IMR-90 (cell line): ENCODE measurements at regions not wholly inside any gene's neighbourhood (a gene's known extent, or its start where the extent isn't known, plus 50 kb on each side); places are given as distances from the start of the nearest gene placed in this dataset.

ENCODE experiments used
- ATAC-seq: fragments of 200-7000 bp; cut with Tn5 transposase; 2 replicates; pipeline ENCODE4 v1.9.1; 2020; ENCODE audit warnings: low read depth, mild to moderate bottlenecking, moderate library complexity
- BruUV-seq: library from RNA; stranded (reverse); fragments of 400-500 nt; replicated peaks from 2 replicates; lab custom pipeline; 2021; lab: Mats Ljungman, UMichigan
- CTCF ChIA-PET: fragments of 300-600 bp; formaldehyde crosslinking; extraction: SDS; loops from one replicate; lab custom pipeline; 2021; ENCODE audit warnings: antibody characterized with exemption; lab: Yijun Ruan, JAX
- POLR2A ChIA-PET: fragments of 300-600 bp; sonication (Branson Sonifier 250); formaldehyde crosslinking; loops from one replicate; lab custom pipeline; 2022; ENCODE audit warnings: antibody characterized with exemption; ENCODE audit not compliant: unreplicated experiment; lab: Charles Lee
- DNase-seq: peaks from one replicate; pipeline ENCODE4 v3.0.0; 2013
- H2AFZ ChIP-seq: replicated peaks from 2 replicates; pipeline ENCODE3; 2013; ENCODE audit warnings: low read length, mild to moderate bottlenecking; ENCODE audit not compliant: poor library complexity
- H2AK5ac ChIP-seq: 2 replicates; pipeline ENCODE4 v1.6.1; 2013; ENCODE audit warnings: low read depth, low read length, inconsistent platforms
- H2AK9ac ChIP-seq: replicated peaks from 2 replicates; pipeline ENCODE3; 2013; ENCODE audit warnings: mild to moderate bottlenecking, low read depth, low read length, moderate library complexity; ENCODE audit not compliant: poor library complexity
- H2BK120ac ChIP-seq: 2 replicates; pipeline ENCODE4 v1.6.1; 2013; ENCODE audit warnings: low read depth, low read length, inconsistent platforms
- H2BK15ac ChIP-seq: 3 replicates; pipeline ENCODE4 v1.6.1; 2013; ENCODE audit warnings: low read depth, low read length, inconsistent platforms
- H2BK20ac ChIP-seq: 2 replicates; pipeline ENCODE4 v1.6.1; 2013; ENCODE audit warnings: low read depth, mild to moderate bottlenecking, inconsistent platforms, low read length, moderate library complexity
- H2BK5ac ChIP-seq: 2 replicates; pipeline ENCODE4 v1.6.1; 2013; ENCODE audit warnings: mild to moderate bottlenecking, low read depth, low read length, inconsistent platforms; ENCODE audit not compliant: poor library complexity, severe bottlenecking
- H3K14ac ChIP-seq: replicated peaks from 2 replicates; pipeline ENCODE4 v1.6.1; 2013; ENCODE audit warnings: low read depth, low read length, inconsistent platforms
- H3K18ac ChIP-seq: 2 replicates; pipeline ENCODE4 v1.6.1; 2013; ENCODE audit warnings: low read depth, low read length, control low read depth
- H3K23ac ChIP-seq: 2 replicates; pipeline ENCODE4 v1.6.1; 2013; ENCODE audit warnings: low read depth, low read length, inconsistent platforms
- H3K27ac ChIP-seq: 2 replicates; pipeline ENCODE4 v1.5.1; 2013; ENCODE audit warnings: mild to moderate bottlenecking, control low read depth, low read length; ENCODE audit not compliant: insufficient read depth
- H3K27me3 ChIP-seq: 2 replicates; pipeline ENCODE4 v1.6.1; 2013; ENCODE audit warnings: low read length; ENCODE audit not compliant: control insufficient read depth, insufficient read depth
- H3K36me3 ChIP-seq: 2 replicates; pipeline ENCODE4 v1.6.1; 2013; ENCODE audit warnings: low read length, mixed read lengths; ENCODE audit not compliant: control insufficient read depth, insufficient read depth
- H3K4ac ChIP-seq: 2 replicates; pipeline ENCODE4 v1.6.1; 2013; ENCODE audit warnings: low read depth, low read length, inconsistent platforms
- H3K4me1 ChIP-seq: 2 replicates; pipeline ENCODE4 v1.6.1; 2013; ENCODE audit warnings: low read length, mixed read lengths; ENCODE audit not compliant: control insufficient read depth, insufficient read depth
- H3K4me2 ChIP-seq: 2 replicates; pipeline ENCODE4 v1.6.1; 2013; ENCODE audit warnings: low read depth, mild to moderate bottlenecking, control low read depth, low read length, moderate library complexity
- H3K4me3 ChIP-seq: 2 replicates; pipeline ENCODE4 v1.5.1; 2013; ENCODE audit warnings: low read depth, mild to moderate bottlenecking, control low read depth, low read length, moderate library complexity; ENCODE audit not compliant: insufficient read depth
- H3K56ac ChIP-seq: 2 replicates; pipeline ENCODE4 v1.6.1; 2013; ENCODE audit warnings: low read length, inconsistent platforms; ENCODE audit not compliant: insufficient read depth; ENCODE audit errors: extremely low read depth
- H3K79me1 ChIP-seq, 2 experiments: 2 replicates each; pipeline ENCODE4 v1.6.1; 2013; ENCODE audit warnings: low read length in 2 of 2, inconsistent platforms in 1 of 2, low read depth in 1 of 2
- H3K9ac ChIP-seq: 2 replicates; pipeline ENCODE4 v1.6.1; 2013; ENCODE audit warnings: low read depth, low read length, control low read depth
- H3K9me1 ChIP-seq: 2 replicates; pipeline ENCODE4 v1.6.1; 2013; ENCODE audit warnings: low read length, inconsistent platforms; ENCODE audit not compliant: insufficient read depth
- H3K9me3 ChIP-seq: 2 replicates; pipeline ENCODE4 v1.6.1; 2013; ENCODE audit warnings: low read length; ENCODE audit not compliant: control insufficient read depth, insufficient read depth
- H4K20me1 ChIP-seq: 2 replicates; pipeline ENCODE4 v1.6.1; 2013; ENCODE audit warnings: low read length, inconsistent platforms; ENCODE audit not compliant: insufficient read depth
- H4K5ac ChIP-seq: 2 replicates; pipeline ENCODE4 v1.6.1; 2013; ENCODE audit warnings: mild to moderate bottlenecking, low read depth, low read length, control low read depth
- H4K8ac ChIP-seq, 2 experiments: 2 replicates each; pipeline ENCODE4 v1.6.1; 2013; ENCODE audit warnings: low read depth in 2 of 2, low read length in 2 of 2, control low read depth in 1 of 2, inconsistent platforms in 1 of 2
- H4K91ac ChIP-seq: 2 replicates; pipeline ENCODE4 v1.6.1; 2013; ENCODE audit warnings: low read depth, low read length, inconsistent platforms; ENCODE audit not compliant: insufficient read depth
- BHLHE40 ChIP-seq: fragments of 150-350 bp; IDR thresholded peaks from 2 replicates; pipeline ENCODE4 v1.6.1; 2016; ENCODE audit warnings: mild to moderate bottlenecking, low read depth, low read length
- CEBPB ChIP-seq: IDR thresholded peaks from 2 replicates; pipeline ENCODE4 v1.6.1; 2012; ENCODE audit warnings: low read depth, low read length, improper control_type of control experiment
- CHD1 ChIP-seq: IDR thresholded peaks from 2 replicates; pipeline ENCODE4 v1.6.1; 2012; ENCODE audit warnings: low read depth, low read length, improper control_type of control experiment
- FOS ChIP-seq: fragments of 150-350 bp; IDR thresholded peaks from 2 replicates; pipeline ENCODE4 v1.6.1; 2016; ENCODE audit warnings: low read depth, low read length
- MAFK ChIP-seq: IDR thresholded peaks from 2 replicates; pipeline ENCODE4 v1.6.1; 2012; ENCODE audit warnings: low read depth, low read length, improper control_type of control experiment
- MAZ ChIP-seq: IDR thresholded peaks from 2 replicates; pipeline ENCODE4 v1.6.1; 2012; ENCODE audit warnings: low read depth, mild to moderate bottlenecking, low read length, improper control_type of control experiment, moderate library complexity, borderline replicate concordance
- RAD21 ChIP-seq: IDR thresholded peaks from 2 replicates; pipeline ENCODE4 v1.6.1; 2012; ENCODE audit warnings: low read length, improper control_type of control experiment
- RFX5 ChIP-seq: IDR thresholded peaks from 2 replicates; pipeline ENCODE4 v1.8.0; 2012; ENCODE audit warnings: low read depth, mild to moderate bottlenecking, low read length, moderate library complexity
- SMC3 ChIP-seq: fragments of 150-350 bp; IDR thresholded peaks from 2 replicates; pipeline ENCODE4 v1.6.1; 2016; ENCODE audit warnings: low read depth, mild to moderate bottlenecking, antibody characterized with exemption, low read length, moderate library complexity
- WGBS, 2 experiments: methylation state at CpG; one replicate each; pipeline versions ENCODE4 v1.1.5 to v1.1.7; 2013; ENCODE audit warnings: missing lambda C conversion rate in 2 of 2; ENCODE audit not compliant: insufficient read length in 1 of 2; ENCODE audit errors: extremely low coverage in 2 of 2; 5-methylcytosine and 5-hydroxymethylcytosine counted together
- dilution Hi-C: fragments of 300-500 bp; cut with HindIII; formaldehyde crosslinking; loops from one replicate; pipeline ENCODE4 v1.14.3; 2018; ENCODE audit warnings: low sequenced_read_pairs; ENCODE audit not compliant: unreplicated experiment
- in situ Hi-C: fragments of 300-500 bp; cut with MboI; formaldehyde crosslinking; loops from 3 replicates; pipeline ENCODE4 v1.14.3; 2019; ENCODE audit warnings: low sequenced_read_pairs, inconsistent platforms, mixed read lengths
- intact Hi-C: fragments of 100-400 bp; cut with micrococcal nuclease; formaldehyde crosslinking; loops from 2 replicates; pipeline ENCODE4 v1.10.0; 2022
- TF ChIP-seq, protein P1 (sequence below): conservative IDR thresholded peaks from 2 replicates; pipeline ENCODE4 v1.5.1; 2012; ENCODE audit warnings: mild to moderate bottlenecking, low read depth, low read length, improper control_type of control experiment
- TF ChIP-seq, protein P2 (sequence below): fragments of 150-350 bp; IDR thresholded peaks from 2 replicates; pipeline ENCODE4 v1.6.1; 2017; ENCODE audit warnings: mild to moderate bottlenecking, antibody characterized with exemption, low read length, low read depth

DNA sequence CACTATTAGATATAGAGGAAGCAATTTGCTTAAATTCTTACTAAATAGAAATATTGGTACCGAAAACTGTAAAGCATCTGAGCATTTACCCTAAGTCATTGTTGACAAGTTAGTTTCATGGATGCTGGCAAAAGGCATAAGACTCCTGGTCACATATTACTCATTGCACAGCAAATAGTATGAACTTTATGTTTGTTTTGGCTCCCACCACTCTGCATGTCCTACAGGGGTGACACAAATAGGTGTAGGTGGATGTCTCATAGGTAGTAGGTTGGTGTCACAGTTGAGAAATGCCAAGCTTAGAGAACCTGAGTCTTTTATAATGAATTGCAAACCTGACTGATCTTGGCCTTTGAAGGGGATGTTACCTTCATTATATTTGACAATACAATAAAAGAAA, 199.6 kb upstream of the SEMA3D start:
- in situ Hi-C loops = no loop called here
- no CpG with 5 or more reads among the region's 1 CpG for WGBS, 2 experiments

More for the DNA sequence above, 199.6 kb upstream of the SEMA3D start:
- Histone ChIP-seq H4K20me1 (no peaks in the 10 kb centered on the region), H3K14ac (no peak overlapping the region), H2BK120ac (no peak overlapping the region), H3K4me1 (no peaks in the 10 kb centered on the region), H3K9me1 (no peaks in the 10 kb centered on the region), H3K27ac (no peak overlapping the region), H2AK9ac (no peak overlapping the region), H2AK5ac (no peak overlapping the region), H3K18ac (no peak overlapping the region), H3K4me3 (no peak overlapping the region), H2BK5ac (no peak overlapping the region), H2AFZ (no peak overlapping the region), H2BK15ac (no peak overlapping the region), H3K56ac (no peak overlapping the region), H3K79me1 (no peaks in the 10 kb centered on the region), H3K9me3 (no peaks in the 10 kb centered on the region), H4K8ac (no peak overlapping the region), H3K4me2 (no peak overlapping the region), H3K9ac (no peak overlapping the region), H3K27me3 (no peaks in the 10 kb centered on the region), H4K91ac (no peak overlapping the region), H3K36me3 (no peaks in the 10 kb centered on the region), H4K5ac (no peak overlapping the region), H3K23ac (no peak overlapping the region), H2BK20ac (no peak overlapping the region), H3K4ac (no peak overlapping the region)
- ChIA-PET POLR2A (no interaction called here), CTCF (no interaction called here)
- DNase-seq = no peak
- dilution Hi-C loops = no loop called here
- ATAC-seq = no peak
- TF ChIP-seq RAD21 (no peak), CEBPB (no peak), BHLHE40 (no peak), RFX5 (no peak), FOS (no peak), SMC3 (no peak), MAFK (no peak), CHD1 (no peak), MAZ (no peak)
- TF ChIP-seq, protein P1, sequence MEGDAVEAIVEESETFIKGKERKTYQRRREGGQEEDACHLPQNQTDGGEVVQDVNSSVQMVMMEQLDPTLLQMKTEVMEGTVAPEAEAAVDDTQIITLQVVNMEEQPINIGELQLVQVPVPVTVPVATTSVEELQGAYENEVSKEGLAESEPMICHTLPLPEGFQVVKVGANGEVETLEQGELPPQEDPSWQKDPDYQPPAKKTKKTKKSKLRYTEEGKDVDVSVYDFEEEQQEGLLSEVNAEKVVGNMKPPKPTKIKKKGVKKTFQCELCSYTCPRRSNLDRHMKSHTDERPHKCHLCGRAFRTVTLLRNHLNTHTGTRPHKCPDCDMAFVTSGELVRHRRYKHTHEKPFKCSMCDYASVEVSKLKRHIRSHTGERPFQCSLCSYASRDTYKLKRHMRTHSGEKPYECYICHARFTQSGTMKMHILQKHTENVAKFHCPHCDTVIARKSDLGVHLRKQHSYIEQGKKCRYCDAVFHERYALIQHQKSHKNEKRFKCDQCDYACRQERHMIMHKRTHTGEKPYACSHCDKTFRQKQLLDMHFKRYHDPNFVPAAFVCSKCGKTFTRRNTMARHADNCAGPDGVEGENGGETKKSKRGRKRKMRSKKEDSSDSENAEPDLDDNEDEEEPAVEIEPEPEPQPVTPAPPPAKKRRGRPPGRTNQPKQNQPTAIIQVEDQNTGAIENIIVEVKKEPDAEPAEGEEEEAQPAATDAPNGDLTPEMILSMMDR = no peak
- TF ChIP-seq, protein P2, sequence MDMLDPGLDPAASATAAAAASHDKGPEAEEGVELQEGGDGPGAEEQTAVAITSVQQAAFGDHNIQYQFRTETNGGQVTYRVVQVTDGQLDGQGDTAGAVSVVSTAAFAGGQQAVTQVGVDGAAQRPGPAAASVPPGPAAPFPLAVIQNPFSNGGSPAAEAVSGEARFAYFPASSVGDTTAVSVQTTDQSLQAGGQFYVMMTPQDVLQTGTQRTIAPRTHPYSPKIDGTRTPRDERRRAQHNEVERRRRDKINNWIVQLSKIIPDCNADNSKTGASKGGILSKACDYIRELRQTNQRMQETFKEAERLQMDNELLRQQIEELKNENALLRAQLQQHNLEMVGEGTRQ = no peak
- intact Hi-C loops = no loop called here
- no TSS peak for BruUV-seq
